ENCODE measurements at regions not wholly inside any gene's neighbourhood (a gene's known extent, or its start where the extent isn't known, plus 50 kb on each side); places are given as distances from the start of the nearest gene placed in this dataset.

GRCh38 chr1:38525343-38526043, 334.1 kb downstream of the RRAGC start:
- DNase-seq (ENCODE audit: extremely low read depth, low read depth) = no peak

DNA sequence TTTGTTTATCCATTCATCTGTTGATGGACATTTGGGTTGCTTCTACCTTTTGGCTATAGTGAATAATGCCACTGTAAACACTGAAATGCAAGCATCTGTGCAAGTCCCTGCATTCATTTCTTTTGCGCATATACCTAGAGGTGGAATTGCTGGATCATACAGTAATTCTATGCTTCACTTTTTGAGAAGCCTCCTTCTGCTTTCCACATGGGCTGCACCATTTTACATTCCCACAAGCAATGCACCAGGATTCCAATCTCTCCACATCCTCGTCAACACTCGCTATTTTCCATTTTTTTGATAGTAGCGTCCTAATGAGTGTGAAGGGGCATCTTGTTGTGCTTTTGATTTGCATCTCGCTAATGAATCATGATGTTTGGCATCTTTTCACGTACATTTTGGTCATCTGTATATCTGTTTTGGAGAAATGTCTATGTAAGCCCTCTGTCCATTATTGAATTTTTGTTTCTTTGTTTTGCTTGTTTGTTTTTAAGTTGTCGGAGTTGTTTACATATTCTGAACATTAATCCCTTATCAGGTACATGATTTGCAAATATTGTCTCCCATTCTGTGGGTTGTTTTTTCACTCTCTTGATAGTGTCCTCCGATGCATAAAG, 335.4 kb downstream of the RRAGC start:
- DNase-seq (ENCODE audit: extremely low read depth, low read depth) = no peak
- no peak for TF ChIP-seq CTCF (IDR thresholded peaks at IDR 0.05; ENCODE audit: low read depth, low read length)

More at GRCh38 chr1:38525343-38526043, 334.1 kb downstream of the RRAGC start:
- TF ChIP-seq CTCF (IDR thresholded peaks at IDR 0.05; ENCODE audit: low read depth, low read length) = no peak

DNA sequence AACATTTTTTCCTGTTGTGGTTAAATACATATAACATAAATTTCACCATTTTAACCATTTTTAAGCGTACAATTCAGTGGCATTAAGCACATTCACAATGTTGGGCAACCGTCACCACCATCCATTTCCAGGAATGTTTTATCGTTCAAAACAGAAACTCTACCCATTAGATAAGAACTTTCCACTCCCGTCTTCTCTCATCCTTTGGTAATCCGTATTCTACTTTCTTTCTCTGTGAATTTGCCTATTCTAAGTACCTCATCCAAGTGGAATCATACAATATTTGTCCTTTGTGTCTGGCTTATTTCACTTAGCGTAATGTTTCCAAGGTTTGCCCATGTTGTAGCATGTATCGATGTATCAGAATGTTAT, 336.0 kb downstream of the RRAGC start:
- TF ChIP-seq CTCF (IDR thresholded peaks at IDR 0.05; ENCODE audit: low read depth, low read length) = no peak
- DNase-seq (ENCODE audit: extremely low read depth, low read depth) = no peak

DNA sequence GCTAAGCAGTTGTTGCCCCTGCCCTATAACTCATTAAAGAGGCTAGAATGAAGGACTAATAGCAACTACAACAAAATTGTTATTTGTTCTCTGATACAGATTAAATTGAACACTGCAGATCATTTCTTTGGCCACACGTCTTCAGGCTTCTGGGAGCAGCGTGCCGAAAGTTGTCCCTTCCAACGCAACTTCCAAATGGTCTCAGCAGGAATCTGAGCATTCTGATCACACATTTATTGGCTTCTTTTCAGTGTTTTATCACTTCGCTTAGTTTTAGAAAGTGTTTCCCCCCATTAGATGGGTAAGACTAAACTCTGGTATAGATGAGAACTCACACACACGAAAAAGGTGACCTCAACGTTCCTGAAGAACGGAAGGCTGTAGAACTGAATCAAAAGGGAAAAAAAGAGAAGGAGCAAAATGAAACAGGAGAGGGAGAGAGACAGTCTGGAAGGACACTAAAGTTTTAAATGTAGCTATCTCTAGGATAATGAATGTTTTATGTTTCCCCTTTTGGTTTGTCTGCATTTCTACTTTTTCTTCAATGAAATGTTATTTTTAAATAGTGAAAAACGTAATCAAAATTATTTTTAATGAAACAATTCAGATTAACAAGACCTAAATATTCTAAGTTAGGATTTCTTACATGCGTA, 336.5 kb downstream of the RRAGC start:
- no peak for DNase-seq (ENCODE audit: extremely low read depth, low read depth)
- no peak for TF ChIP-seq CTCF (IDR thresholded peaks at IDR 0.05; ENCODE audit: low read depth, low read length)

GRCh38 chr1:38516560-38516959, 343.0 kb downstream of the RRAGC start:
- TF ChIP-seq CTCF (IDR thresholded peaks at IDR 0.05; ENCODE audit: low read depth, low read length) = no peak
- no peak for DNase-seq (ENCODE audit: extremely low read depth, low read depth)

DNA sequence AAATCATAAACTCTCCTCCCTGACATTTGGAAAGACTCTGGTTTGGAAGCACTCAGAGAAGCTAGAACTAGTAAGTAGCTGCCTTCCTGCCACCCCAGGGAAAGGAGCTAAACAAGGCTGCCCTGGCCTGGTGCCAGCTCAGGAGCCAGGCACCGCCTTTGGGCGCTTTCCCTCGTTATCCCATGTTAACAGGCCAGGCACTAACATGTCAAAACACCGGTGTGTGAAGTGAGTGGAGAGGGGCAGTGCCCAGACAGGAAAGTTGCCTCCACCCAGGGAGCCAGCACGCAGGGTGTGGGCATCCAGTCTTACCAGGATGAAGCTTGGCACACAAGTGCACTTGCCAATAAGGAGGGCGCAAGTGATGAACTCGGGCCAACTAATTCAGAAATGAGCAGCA, 346.8 kb downstream of the RRAGC start:
- no peak for DNase-seq (ENCODE audit: extremely low read depth, low read depth)
- TF ChIP-seq CTCF (IDR thresholded peaks at IDR 0.05; ENCODE audit: low read depth, low read length) = no peak

Data from AG09319 (cell line).